Activated B cell treated with CpG ODN at 0.5 μM for 24 hours (primary cell): ENCODE measurements at regions not wholly inside any gene's neighbourhood (a gene's known extent, or its start where the extent isn't known, plus 50 kb on each side); places are given as distances from the start of the nearest gene placed in this dataset.

Experiments
- ATAC-seq: fragments of 200-7000 bp; cut with Tn5 transposase; one replicate; pipeline ENCODE4 v1.10.0; 2021; ENCODE audit warnings: low read depth, mild to moderate bottlenecking, moderate library complexity
- CTCF ChIA-PET: fragments of 350-600 bp; sonication (Branson Sonifier 250); formaldehyde crosslinking; loops from one replicate; lab custom pipeline; 2021; ENCODE audit warnings: antibody characterized with exemption; lab: Charles Lee
- POLR2A ChIA-PET: fragments of 350-600 bp; sonication (Branson Sonifier 250); formaldehyde crosslinking; loops from one replicate; lab custom pipeline; 2021; ENCODE audit warnings: antibody characterized with exemption; lab: Charles Lee
- DNase-seq: peaks from one replicate; pipeline ENCODE4 v3.0.0; 2022
- H3K27ac Mint-ChIP-seq: one replicate; pipeline ENCODE4 v1.8.0; 2020; ENCODE audit warnings: mixed read lengths
- H3K27me3 Mint-ChIP-seq: one replicate; pipeline ENCODE4 v1.8.0; 2021; ENCODE audit warnings: mixed read lengths
- H3K36me3 Mint-ChIP-seq: one replicate; pipeline ENCODE4 v1.8.0; 2021; ENCODE audit warnings: low read depth, mixed read lengths
- H3K4me1 Mint-ChIP-seq: one replicate; pipeline ENCODE4 v1.8.0; 2021; ENCODE audit warnings: mixed read lengths
- H3K4me3 Mint-ChIP-seq: one replicate; pipeline ENCODE4 v1.8.0; 2020; ENCODE audit warnings: mild to moderate bottlenecking, mixed read lengths
- H3K9me3 Mint-ChIP-seq: one replicate; pipeline ENCODE4 v1.8.0; 2020; ENCODE audit warnings: mixed read lengths
- intact Hi-C: fragments of 100-400 bp; cut with micrococcal nuclease; formaldehyde crosslinking; loops from one replicate; pipeline ENCODE4 v1.15.1; 2024
- TF ChIP-seq, protein P1 (sequence below): fragments of 200-600 bp; IDR thresholded peaks from one replicate; pipeline ENCODE4 v1.8.0; 2022; ENCODE audit warnings: antibody characterized with exemption, mild to moderate bottlenecking

DNA sequence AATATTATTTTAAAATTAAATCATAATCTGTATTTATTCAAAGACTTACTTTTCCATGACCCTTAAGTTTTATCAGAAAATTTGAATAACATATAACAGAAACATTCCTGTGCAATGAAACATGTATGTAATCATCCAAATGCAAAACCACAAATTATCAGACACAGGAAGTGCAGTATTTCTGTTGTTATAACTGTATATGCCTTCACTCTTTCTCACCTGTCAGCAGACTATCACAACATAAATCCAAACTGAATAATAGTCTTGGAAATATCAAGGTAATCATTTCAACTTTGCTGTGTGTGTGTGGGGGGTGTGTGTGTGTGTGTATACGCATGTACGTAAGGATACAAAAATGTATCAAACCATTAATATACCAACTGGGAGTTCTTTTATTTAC, 285.9 kb downstream of the SLC7A11 start:
- CTCF ChIA-PET = no interaction called here
- no peak for DNase-seq
- ATAC-seq = no peak
- Mint-ChIP-seq H3K27me3 (no peaks in the 10 kb centered on the region), H3K4me3 (no peak overlapping the region), H3K27ac (no peak overlapping the region), H3K9me3 (peaks cover 2% of the 10 kb centered on the region), H3K36me3 (no peaks in the 10 kb centered on the region), H3K4me1 (no peaks in the 10 kb centered on the region)
- intact Hi-C loops = no loop called here
- TF ChIP-seq, protein P1, sequence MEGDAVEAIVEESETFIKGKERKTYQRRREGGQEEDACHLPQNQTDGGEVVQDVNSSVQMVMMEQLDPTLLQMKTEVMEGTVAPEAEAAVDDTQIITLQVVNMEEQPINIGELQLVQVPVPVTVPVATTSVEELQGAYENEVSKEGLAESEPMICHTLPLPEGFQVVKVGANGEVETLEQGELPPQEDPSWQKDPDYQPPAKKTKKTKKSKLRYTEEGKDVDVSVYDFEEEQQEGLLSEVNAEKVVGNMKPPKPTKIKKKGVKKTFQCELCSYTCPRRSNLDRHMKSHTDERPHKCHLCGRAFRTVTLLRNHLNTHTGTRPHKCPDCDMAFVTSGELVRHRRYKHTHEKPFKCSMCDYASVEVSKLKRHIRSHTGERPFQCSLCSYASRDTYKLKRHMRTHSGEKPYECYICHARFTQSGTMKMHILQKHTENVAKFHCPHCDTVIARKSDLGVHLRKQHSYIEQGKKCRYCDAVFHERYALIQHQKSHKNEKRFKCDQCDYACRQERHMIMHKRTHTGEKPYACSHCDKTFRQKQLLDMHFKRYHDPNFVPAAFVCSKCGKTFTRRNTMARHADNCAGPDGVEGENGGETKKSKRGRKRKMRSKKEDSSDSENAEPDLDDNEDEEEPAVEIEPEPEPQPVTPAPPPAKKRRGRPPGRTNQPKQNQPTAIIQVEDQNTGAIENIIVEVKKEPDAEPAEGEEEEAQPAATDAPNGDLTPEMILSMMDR = no peak
- POLR2A ChIA-PET = no interaction called here

GRCh38 chr4:137955595-137955994, 286.6 kb downstream of the SLC7A11 start:
- H3K27me3 Mint-ChIP-seq = no peaks in the 10 kb centered on the region
- CTCF ChIA-PET = no interaction called here
- no peak overlapping the region for H3K27ac Mint-ChIP-seq
- TF ChIP-seq, protein P1 = no peak
- ATAC-seq (no peak), DNase-seq (no peak)
- POLR2A ChIA-PET = no interaction called here
- no peak overlapping the region for H3K4me3 Mint-ChIP-seq
- H3K9me3 Mint-ChIP-seq = peaks cover 2% of the 10 kb centered on the region
- intact Hi-C loops = no loop called here
- H3K36me3 Mint-ChIP-seq = no peaks in the 10 kb centered on the region
- no peaks in the 10 kb centered on the region for H3K4me1 Mint-ChIP-seq

- POLR2A ChIA-PET = no interaction called here
- H3K4me3 Mint-ChIP-seq = no peak overlapping the region
- ATAC-seq = no peak
- no peak overlapping the region for H3K27ac Mint-ChIP-seq
- no peaks in the 10 kb centered on the region for H3K27me3 Mint-ChIP-seq
- intact Hi-C loops = no loop called here
- H3K36me3 Mint-ChIP-seq = no peaks in the 10 kb centered on the region
- TF ChIP-seq, protein P1 = no peak
- no peaks in the 10 kb centered on the region for H3K4me1 Mint-ChIP-seq
- no peaks in the 10 kb centered on the region for H3K9me3 Mint-ChIP-seq
- no peak for DNase-seq
- CTCF ChIA-PET = no interaction called here
Observed at GRCh38 chr4:137952116-137952515, 290.0 kb downstream of the SLC7A11 start.

GRCh38 chr4:137950286-137950685, 291.9 kb downstream of the SLC7A11 start:
- Mint-ChIP-seq H3K36me3 (no peaks in the 10 kb centered on the region), H3K4me3 (no peak overlapping the region), H3K27ac (no peak overlapping the region), H3K4me1 (no peaks in the 10 kb centered on the region), H3K9me3 (no peaks in the 10 kb centered on the region), H3K27me3 (no peaks in the 10 kb centered on the region)
- TF ChIP-seq, protein P1 = no peak
- CTCF ChIA-PET = no interaction called here
- intact Hi-C loops = no loop called here
- POLR2A ChIA-PET = no interaction called here
- ATAC-seq = no peak
- DNase-seq = no peak

DNA sequence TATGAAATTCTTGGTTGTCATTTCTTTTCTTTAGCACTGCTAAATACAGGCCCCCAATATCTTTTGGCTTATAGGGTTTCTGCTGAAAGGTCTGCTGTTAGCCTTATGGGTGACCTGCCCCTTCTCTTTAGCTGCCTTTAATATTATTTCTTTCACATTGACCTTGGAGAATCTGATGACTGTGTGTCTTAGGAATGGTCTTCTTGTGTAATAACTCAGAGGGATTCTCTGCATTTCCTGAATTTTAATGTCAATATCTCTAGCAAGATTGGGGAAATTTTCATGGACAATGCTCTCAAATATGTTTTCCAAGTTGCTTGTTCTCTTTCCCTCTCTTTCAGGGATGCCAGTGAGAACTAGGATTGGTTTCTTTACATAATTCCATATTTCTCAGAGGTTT, 292.4 kb downstream of the SLC7A11 start:
- TF ChIP-seq, protein P1 = no peak
- Mint-ChIP-seq H3K27ac (no peak overlapping the region), H3K4me1 (no peaks in the 10 kb centered on the region), H3K4me3 (no peak overlapping the region), H3K9me3 (no peaks in the 10 kb centered on the region), H3K27me3 (no peaks in the 10 kb centered on the region), H3K36me3 (no peaks in the 10 kb centered on the region)
- ChIA-PET CTCF (no interaction called here), POLR2A (no interaction called here)
- intact Hi-C loops = no loop called here
- no peak for DNase-seq
- ATAC-seq = no peak
